ENCODE measurements at regions not wholly inside any gene's neighbourhood (a gene's known extent, or its start where the extent isn't known, plus 50 kb on each side); places are given as distances from the start of the nearest gene placed in this dataset.

GRCh38 chr3:1529676-1530075 lies 436.9 kb downstream of the CNTN6 start:
- DNase-seq: no peak
- Mint-ChIP-seq H3K27ac (no peak overlapping the region), H3K9me3 (peaks cover 4 to 23% (median 7%) of the 10 kb centered on the region in 7 donors), H3K4me3 (no peak overlapping the region), H3K4me1 (no peaks in the 10 kb centered on the region), H3K27me3 (no peaks in the 10 kb centered on the region), H3K36me3 (no peaks in the 10 kb centered on the region)
- no peak overlapping the region for H3K27ac ChIP-seq (ENCODE audit: insufficient read depth, low read length, poor library complexity, severe bottlenecking)
- H3K4me1 ChIP-seq (ENCODE audit: control insufficient read depth, insufficient read depth, low read length, poor library complexity, severe bottlenecking): no peaks in the 10 kb centered on the region
- H3K4me3 ChIP-seq (ENCODE audit: low read depth, low read length): no peak overlapping the region
- peaks cover 6 to 10% of the 10 kb centered on the region in 2 experiments for H3K9me3 ChIP-seq (ENCODE audit: control insufficient read depth in 2 of 2, low read length in 2 of 2)
- no peaks in the 10 kb centered on the region for H3K27me3 ChIP-seq (ENCODE audit: control insufficient read depth, insufficient read depth, low read length)
- ATAC-seq (ENCODE audit: low read depth in 2 of 2): no peak
- no peaks in the 10 kb centered on the region for H3K36me3 ChIP-seq (ENCODE audit: control insufficient read depth, insufficient read depth, low read length)

- Mint-ChIP-seq H3K4me1 (no peaks in the 10 kb centered on the region), H3K9me3 (peaks cover 0 to 30% (median 8%) of the 10 kb centered on the region in 7 donors), H3K36me3 (no peaks in the 10 kb centered on the region), H3K27ac (no peak overlapping the region), H3K27me3 (no peaks in the 10 kb centered on the region), H3K4me3 (no peak overlapping the region)
- Histone ChIP-seq H3K36me3 (ENCODE audit: control insufficient read depth, insufficient read depth, low read length) (no peaks in the 10 kb centered on the region), H3K4me3 (ENCODE audit: low read depth, low read length) (no peak overlapping the region), H3K27ac (ENCODE audit: insufficient read depth, low read length, poor library complexity, severe bottlenecking) (no peak overlapping the region), H3K9me3 (ENCODE audit: control insufficient read depth in 2 of 2, low read length in 2 of 2) (peaks cover 13 to 14% of the 10 kb centered on the region in 2 experiments), H3K27me3 (ENCODE audit: control insufficient read depth, insufficient read depth, low read length) (no peaks in the 10 kb centered on the region), H3K4me1 (ENCODE audit: control insufficient read depth, insufficient read depth, low read length, poor library complexity, severe bottlenecking) (no peaks in the 10 kb centered on the region)
- DNase-seq (no peak), ATAC-seq (ENCODE audit: low read depth in 2 of 2) (no peak)
Measured at GRCh38 chr3:1531981-1532380, 439.2 kb downstream of the CNTN6 start.

GRCh38 chr3:1532935-1533606 lies 440.2 kb downstream of the CNTN6 start:
- Mint-ChIP-seq H3K27ac (no peak overlapping the region), H3K27me3 (no peaks in the 10 kb centered on the region), H3K4me3 (no peak overlapping the region), H3K36me3 (no peaks in the 10 kb centered on the region), H3K9me3 (peaks cover 0 to 31% (median 8%) of the 10 kb centered on the region in 7 donors), H3K4me1 (no peaks in the 10 kb centered on the region)
- Histone ChIP-seq H3K36me3 (ENCODE audit: control insufficient read depth, insufficient read depth, low read length) (no peaks in the 10 kb centered on the region), H3K27ac (ENCODE audit: insufficient read depth, low read length, poor library complexity, severe bottlenecking) (no peak overlapping the region), H3K4me3 (ENCODE audit: low read depth, low read length) (no peak overlapping the region), H3K27me3 (ENCODE audit: control insufficient read depth, insufficient read depth, low read length) (no peaks in the 10 kb centered on the region), H3K9me3 (ENCODE audit: control insufficient read depth in 2 of 2, low read length in 2 of 2) (peaks cover 13 to 17% of the 10 kb centered on the region in 2 experiments), H3K4me1 (ENCODE audit: control insufficient read depth, insufficient read depth, low read length, poor library complexity, severe bottlenecking) (no peaks in the 10 kb centered on the region)
- DNase-seq: no peak
- no peak for ATAC-seq (ENCODE audit: low read depth in 2 of 2)

DNA sequence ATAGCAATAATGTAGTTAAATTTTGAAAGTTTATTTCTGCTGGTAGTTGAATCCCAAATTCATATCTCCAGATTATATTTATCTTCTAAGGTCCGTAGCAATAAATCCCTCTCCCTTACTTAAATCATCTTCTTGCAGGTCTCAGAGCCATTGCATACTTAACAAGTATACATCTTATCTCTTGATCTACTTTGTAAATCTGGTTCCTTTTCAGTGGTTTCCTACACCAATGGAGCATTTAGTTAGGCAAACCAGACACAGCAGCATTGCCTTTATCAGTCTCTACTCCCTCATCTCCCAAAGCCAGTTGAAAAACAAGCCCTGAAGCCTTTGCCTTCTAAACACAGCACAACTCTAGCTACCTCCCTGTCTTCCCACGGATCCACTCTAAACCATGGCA lies 440.9 kb downstream of the CNTN6 start:
- DNase-seq (no peak), ATAC-seq (ENCODE audit: low read depth in 2 of 2) (no peak)
- Mint-ChIP-seq H3K9me3 (peaks cover 0 to 28% (median 8%) of the 10 kb centered on the region in 7 donors), H3K4me1 (no peaks in the 10 kb centered on the region), H3K27me3 (no peaks in the 10 kb centered on the region), H3K27ac (no peak overlapping the region), H3K36me3 (no peaks in the 10 kb centered on the region), H3K4me3 (no peak overlapping the region)
- Histone ChIP-seq H3K27ac (ENCODE audit: insufficient read depth, low read length, poor library complexity, severe bottlenecking) (no peak overlapping the region), H3K36me3 (ENCODE audit: control insufficient read depth, insufficient read depth, low read length) (no peaks in the 10 kb centered on the region), H3K4me3 (ENCODE audit: low read depth, low read length) (no peak overlapping the region), H3K4me1 (ENCODE audit: control insufficient read depth, insufficient read depth, low read length, poor library complexity, severe bottlenecking) (no peaks in the 10 kb centered on the region), H3K27me3 (ENCODE audit: control insufficient read depth, insufficient read depth, low read length) (no peaks in the 10 kb centered on the region), H3K9me3 (ENCODE audit: control insufficient read depth in 2 of 2, low read length in 2 of 2) (peaks cover 12 to 13% of the 10 kb centered on the region in 2 experiments)

DNA sequence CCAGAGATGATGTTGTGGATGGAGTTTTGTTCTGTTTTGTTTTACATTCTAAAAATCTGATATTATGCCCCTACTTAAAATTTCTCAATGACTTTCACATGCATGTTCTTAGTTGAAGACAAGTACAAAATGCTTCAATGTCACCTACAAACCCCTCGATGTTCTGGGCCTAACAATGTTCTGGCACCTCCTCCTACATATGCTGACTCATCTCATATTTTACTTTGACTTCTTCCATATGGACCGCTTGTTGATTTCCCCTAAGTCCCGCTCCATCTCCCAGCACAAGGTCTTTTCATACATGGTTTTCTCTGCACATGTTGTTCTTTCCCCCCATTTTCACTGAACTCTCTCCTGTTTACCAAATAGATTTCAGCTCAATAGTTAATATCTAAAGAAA lies 441.4 kb downstream of the CNTN6 start:
- Mint-ChIP-seq H3K9me3 (peaks cover 0 to 32% (median 8%) of the 10 kb centered on the region in 7 donors), H3K36me3 (no peaks in the 10 kb centered on the region)

DNA sequence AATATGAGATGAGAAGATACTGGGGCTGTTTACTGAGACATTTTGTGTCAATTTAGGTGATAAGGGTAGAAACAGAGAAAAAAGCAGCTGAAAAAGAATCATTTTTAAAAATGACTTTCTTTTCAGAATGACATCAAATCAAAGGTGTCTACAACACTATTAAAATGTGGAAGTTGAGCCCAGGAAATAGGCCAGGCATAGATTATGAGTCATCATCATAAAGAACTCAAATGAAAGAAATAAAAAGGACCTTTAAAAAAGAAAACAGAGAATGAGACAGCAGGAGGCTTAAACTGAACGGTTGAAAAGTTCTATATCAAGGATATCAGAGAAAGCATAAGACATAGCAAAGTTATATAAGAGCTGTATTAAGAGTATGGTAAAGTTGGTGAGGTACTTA lies 442.5 kb downstream of the CNTN6 start:
- Histone ChIP-seq H3K9me3 (ENCODE audit: control insufficient read depth in 2 of 2, low read length in 2 of 2) (peaks cover 12 to 13% of the 10 kb centered on the region in 2 experiments), H3K27me3 (ENCODE audit: control insufficient read depth, insufficient read depth, low read length) (no peaks in the 10 kb centered on the region), H3K4me3 (ENCODE audit: low read depth, low read length) (no peak overlapping the region), H3K4me1 (ENCODE audit: control insufficient read depth, insufficient read depth, low read length, poor library complexity, severe bottlenecking) (no peaks in the 10 kb centered on the region), H3K27ac (ENCODE audit: insufficient read depth, low read length, poor library complexity, severe bottlenecking) (no peak overlapping the region), H3K36me3 (ENCODE audit: control insufficient read depth, insufficient read depth, low read length) (no peaks in the 10 kb centered on the region)
- Mint-ChIP-seq H3K27me3 (no peaks in the 10 kb centered on the region), H3K9me3 (peaks cover 0 to 32% (median 8%) of the 10 kb centered on the region in 7 donors), H3K4me3 (no peak overlapping the region), H3K4me1 (no peaks in the 10 kb centered on the region), H3K27ac (no peak overlapping the region), H3K36me3 (no peaks in the 10 kb centered on the region)
- ATAC-seq (ENCODE audit: low read depth in 2 of 2) (no peak), DNase-seq (no peak)

More for the DNA sequence above, 441.4 kb downstream of the CNTN6 start:
- Mint-ChIP-seq H3K27me3 (no peaks in the 10 kb centered on the region), H3K4me1 (no peaks in the 10 kb centered on the region), H3K4me3 (no peak overlapping the region), H3K27ac (no peak overlapping the region)
- Histone ChIP-seq H3K27ac (ENCODE audit: insufficient read depth, low read length, poor library complexity, severe bottlenecking) (no peak overlapping the region), H3K27me3 (ENCODE audit: control insufficient read depth, insufficient read depth, low read length) (no peaks in the 10 kb centered on the region), H3K4me1 (ENCODE audit: control insufficient read depth, insufficient read depth, low read length, poor library complexity, severe bottlenecking) (no peaks in the 10 kb centered on the region), H3K36me3 (ENCODE audit: control insufficient read depth, insufficient read depth, low read length) (no peaks in the 10 kb centered on the region), H3K4me3 (ENCODE audit: low read depth, low read length) (no peak overlapping the region), H3K9me3 (ENCODE audit: control insufficient read depth in 2 of 2, low read length in 2 of 2) (peaks cover 12 to 13% of the 10 kb centered on the region in 2 experiments)
- DNase-seq: no peak
- ATAC-seq (ENCODE audit: low read depth in 2 of 2): no peak

DNA sequence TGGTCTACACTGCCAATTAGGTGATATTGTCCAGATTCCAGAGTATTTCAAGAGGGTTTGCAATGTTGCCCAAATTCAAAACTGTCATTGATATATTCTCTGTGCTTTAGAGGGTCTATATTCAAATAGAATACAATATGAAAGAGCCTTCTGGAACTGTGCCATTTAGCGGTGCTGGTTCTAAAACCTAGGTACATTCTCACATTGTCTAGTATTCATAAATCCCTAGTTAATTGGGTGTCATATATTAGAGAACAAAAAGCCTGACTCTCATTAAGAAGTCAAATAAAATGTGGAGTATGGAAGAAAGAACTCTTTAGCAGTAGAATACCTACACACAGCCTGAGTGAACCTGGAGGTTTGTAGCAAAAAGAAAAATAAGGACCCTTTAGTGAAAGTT lies 447.9 kb downstream of the CNTN6 start:
- H3K9me3 Mint-ChIP-seq: peaks cover 0 to 13% (median 5%) of the 10 kb centered on the region in 7 donors
- H3K36me3 Mint-ChIP-seq: no peaks in the 10 kb centered on the region
- no peaks in the 10 kb centered on the region for H3K36me3 ChIP-seq (ENCODE audit: control insufficient read depth, insufficient read depth, low read length)
- H3K27me3 ChIP-seq (ENCODE audit: control insufficient read depth, insufficient read depth, low read length): no peaks in the 10 kb centered on the region
- H3K4me1 ChIP-seq (ENCODE audit: control insufficient read depth, insufficient read depth, low read length, poor library complexity, severe bottlenecking): no peaks in the 10 kb centered on the region
- H3K4me3 ChIP-seq (ENCODE audit: low read depth, low read length): no peak overlapping the region
- no peak overlapping the region for H3K4me3 Mint-ChIP-seq
- H3K27ac Mint-ChIP-seq: no peak overlapping the region
- no peaks in the 10 kb centered on the region for H3K27me3 Mint-ChIP-seq
- no peak overlapping the region for H3K27ac ChIP-seq (ENCODE audit: insufficient read depth, low read length, poor library complexity, severe bottlenecking)
- H3K4me1 Mint-ChIP-seq: no peaks in the 10 kb centered on the region
- ATAC-seq (ENCODE audit: low read depth in 2 of 2) (no peak), DNase-seq (no peak)
- peaks cover 4 to 8% of the 10 kb centered on the region in 2 experiments for H3K9me3 ChIP-seq (ENCODE audit: control insufficient read depth in 2 of 2, low read length in 2 of 2)

- Mint-ChIP-seq H3K4me3 (no peak overlapping the region), H3K27ac (no peak overlapping the region), H3K36me3 (no peaks in the 10 kb centered on the region), H3K4me1 (no peaks in the 10 kb centered on the region), H3K27me3 (no peaks in the 10 kb centered on the region), H3K9me3 (peaks cover 0 to 11% (median 6%) of the 10 kb centered on the region in 7 donors)
- no peak overlapping the region for H3K4me3 ChIP-seq (ENCODE audit: low read depth, low read length)
- no peaks in the 10 kb centered on the region for H3K4me1 ChIP-seq (ENCODE audit: control insufficient read depth, insufficient read depth, low read length, poor library complexity, severe bottlenecking)
- no peak for ATAC-seq (ENCODE audit: low read depth in 2 of 2)
- H3K36me3 ChIP-seq (ENCODE audit: control insufficient read depth, insufficient read depth, low read length): no peaks in the 10 kb centered on the region
- H3K9me3 ChIP-seq (ENCODE audit: control insufficient read depth in 2 of 2, low read length in 2 of 2): peaks cover 3 to 7% of the 10 kb centered on the region in 2 experiments
- H3K27ac ChIP-seq (ENCODE audit: insufficient read depth, low read length, poor library complexity, severe bottlenecking): no peak overlapping the region
- DNase-seq: no peak
- H3K27me3 ChIP-seq (ENCODE audit: control insufficient read depth, insufficient read depth, low read length): no peaks in the 10 kb centered on the region
Measured at GRCh38 chr3:1551741-1552140, 458.9 kb downstream of the CNTN6 start.

Data from CD4-positive, CD25-positive, alpha-beta regulatory T cell (primary cell).